Panc1 (cell line): ENCODE measurements at regions not wholly inside any gene's neighbourhood (a gene's known extent, or its start where the extent isn't known, plus 50 kb on each side); places are given as distances from the start of the nearest gene placed in this dataset.

Experiments
- ATAC-seq: fragments of 200-7000 bp; cut with Tn5 transposase; 2 replicates; pipeline ENCODE4 v1.9.1; 2020; ENCODE audit warnings: mild to moderate bottlenecking, moderate library complexity
- BruUV-seq: library from RNA; stranded (reverse); fragments of 400-500 nt; replicated peaks from 2 replicates; lab custom pipeline; 2021; lab: Mats Ljungman, UMichigan
- CTCF ChIA-PET: fragments of 300-600 bp; sonication (Branson Sonifier 250); formaldehyde crosslinking; loops from one replicate; lab custom pipeline; 2022; ENCODE audit warnings: antibody characterized with exemption; lab: Charles Lee
- POLR2A ChIA-PET: fragments of 300-600 bp; sonication (Branson Sonifier 250); formaldehyde crosslinking; loops from one replicate; lab custom pipeline; 2022; ENCODE audit warnings: antibody characterized with exemption; lab: Charles Lee
- DNase-seq: peaks from one replicate; pipeline ENCODE4 v3.0.0-alpha.2; 2010; ENCODE audit warnings: low read depth, low spot score
- H3K27ac ChIP-seq: 2 replicates; pipeline ENCODE4 v1.5.1; 2011; ENCODE audit warnings: mild to moderate bottlenecking, low read length, inconsistent platforms
- H3K27me3 ChIP-seq: fragments of 200-500 bp; sonication (Bioruptor generic); 2 replicates; pipeline ENCODE4 v1.6.0; 2014; ENCODE audit warnings: low read length, inconsistent platforms; ENCODE audit not compliant: control insufficient read depth, insufficient read depth
- H3K36me3 ChIP-seq: fragments of 200-500 bp; sonication (Bioruptor generic); 2 replicates; pipeline ENCODE4 v1.5.1; 2014; ENCODE audit warnings: inconsistent platforms, mild to moderate bottlenecking, low read length, moderate library complexity; ENCODE audit not compliant: control insufficient read depth, insufficient read depth
- H3K4me1 ChIP-seq: 2 replicates; pipeline ENCODE4 v1.5.1; 2011; ENCODE audit warnings: inconsistent platforms, mild to moderate bottlenecking, low read length, moderate library complexity; ENCODE audit not compliant: control insufficient read depth, insufficient read depth
- H3K4me3 ChIP-seq, 2 experiments: 2 replicates each; pipeline ENCODE4 v1.5.1; 2011 to 2012; ENCODE audit warnings: low read depth in 2 of 2, low read length in 2 of 2, mild to moderate bottlenecking in 2 of 2, inconsistent platforms in 1 of 2, moderate library complexity in 1 of 2
- H3K9me3 ChIP-seq: fragments of 200-500 bp; sonication (Bioruptor generic); 2 replicates; pipeline ENCODE4 v1.5.1; 2014; ENCODE audit warnings: low read depth, mild to moderate bottlenecking, inconsistent platforms, low read length, moderate library complexity; ENCODE audit not compliant: control insufficient read depth, insufficient read depth
- CTCF ChIP-seq: fragments of 450-650 bp; IDR thresholded peaks from 2 replicates; pipeline ENCODE4 v1.5.1; 2017; ENCODE audit warnings: mild to moderate bottlenecking
- POLR2AphosphoS5 ChIP-seq: IDR thresholded peaks from 2 replicates; pipeline ENCODE4 v1.6.1; 2012; ENCODE audit warnings: mild to moderate bottlenecking, low read depth, low read length, moderate library complexity
- SIN3A ChIP-seq: IDR thresholded peaks from 2 replicates; pipeline ENCODE4 v1.6.1; 2012; ENCODE audit warnings: low read depth, mild to moderate bottlenecking, low read length, moderate library complexity, borderline replicate concordance; ENCODE audit not compliant: insufficient read depth
- TCF7L2 ChIP-seq: IDR thresholded peaks from 2 replicates; pipeline ENCODE4 v1.6.1; 2011; ENCODE audit warnings: mild to moderate bottlenecking, low read depth, low read length, inconsistent platforms
- in situ Hi-C: cut with HindIII; loops from 2 replicates; pipeline ENCODE4 v1.10.0; 2016; ENCODE audit warnings: low sequenced_read_pairs, low pct_unique_long_range_greater_than_20kb
- intact Hi-C: fragments of 100-400 bp; cut with micrococcal nuclease; formaldehyde crosslinking; loops from one replicate; pipeline ENCODE4 v1.10.0; 2022; ENCODE audit not compliant: unreplicated experiment
- TF ChIP-seq, protein P1 (sequence below), 2 experiments: IDR thresholded peaks; 2 replicates each; pipeline ENCODE4 v1.6.1; 2011 to 2012; ENCODE audit warnings: low read depth in 2 of 2, control low read depth in 1 of 2, low read length in 1 of 2, mild to moderate bottlenecking in 1 of 2, moderate library complexity in 1 of 2; ENCODE audit not compliant: insufficient read depth in 1 of 2

- BruUV-seq, result no TSS peak
- intact Hi-C loops, result no loop called here
- no peak for TF ChIP-seq SIN3A
Observed at GRCh38 chr10:78549140-78549935, 515.7 kb downstream of the RPS24 start.

GRCh38 chr10:78550090-78550489, 516.4 kb downstream of the RPS24 start:
- CTCF ChIA-PET, result interaction anchor here (0.6 kb wide), 1 partner anchor 418 kb away, joined by 4 read pairs; no protein-coding TSS in a partner anchor
- intact Hi-C loops (no loop called here), in situ Hi-C loops (no loop called here)
- POLR2A ChIA-PET, result no interaction called here
- no TSS peak for BruUV-seq
- ATAC-seq, result no peak
- H3K36me3 ChIP-seq, result no peaks in the 10 kb centered on the region
- H3K4me1 ChIP-seq, result no peaks in the 10 kb centered on the region
- H3K27me3 ChIP-seq, result peaks cover 33% of the 10 kb centered on the region
- DNase-seq, result no peak
- no peaks in the 10 kb centered on the region for H3K9me3 ChIP-seq
- H3K27ac ChIP-seq, result no peak overlapping the region
- H3K4me3 ChIP-seq, result no peak overlapping the region
- no peak for TF ChIP-seq TCF7L2
- no peak for TF ChIP-seq SIN3A
- TF ChIP-seq CTCF, result no peak
- TF ChIP-seq POLR2AphosphoS5, result no peak
- TF ChIP-seq, protein P1, sequence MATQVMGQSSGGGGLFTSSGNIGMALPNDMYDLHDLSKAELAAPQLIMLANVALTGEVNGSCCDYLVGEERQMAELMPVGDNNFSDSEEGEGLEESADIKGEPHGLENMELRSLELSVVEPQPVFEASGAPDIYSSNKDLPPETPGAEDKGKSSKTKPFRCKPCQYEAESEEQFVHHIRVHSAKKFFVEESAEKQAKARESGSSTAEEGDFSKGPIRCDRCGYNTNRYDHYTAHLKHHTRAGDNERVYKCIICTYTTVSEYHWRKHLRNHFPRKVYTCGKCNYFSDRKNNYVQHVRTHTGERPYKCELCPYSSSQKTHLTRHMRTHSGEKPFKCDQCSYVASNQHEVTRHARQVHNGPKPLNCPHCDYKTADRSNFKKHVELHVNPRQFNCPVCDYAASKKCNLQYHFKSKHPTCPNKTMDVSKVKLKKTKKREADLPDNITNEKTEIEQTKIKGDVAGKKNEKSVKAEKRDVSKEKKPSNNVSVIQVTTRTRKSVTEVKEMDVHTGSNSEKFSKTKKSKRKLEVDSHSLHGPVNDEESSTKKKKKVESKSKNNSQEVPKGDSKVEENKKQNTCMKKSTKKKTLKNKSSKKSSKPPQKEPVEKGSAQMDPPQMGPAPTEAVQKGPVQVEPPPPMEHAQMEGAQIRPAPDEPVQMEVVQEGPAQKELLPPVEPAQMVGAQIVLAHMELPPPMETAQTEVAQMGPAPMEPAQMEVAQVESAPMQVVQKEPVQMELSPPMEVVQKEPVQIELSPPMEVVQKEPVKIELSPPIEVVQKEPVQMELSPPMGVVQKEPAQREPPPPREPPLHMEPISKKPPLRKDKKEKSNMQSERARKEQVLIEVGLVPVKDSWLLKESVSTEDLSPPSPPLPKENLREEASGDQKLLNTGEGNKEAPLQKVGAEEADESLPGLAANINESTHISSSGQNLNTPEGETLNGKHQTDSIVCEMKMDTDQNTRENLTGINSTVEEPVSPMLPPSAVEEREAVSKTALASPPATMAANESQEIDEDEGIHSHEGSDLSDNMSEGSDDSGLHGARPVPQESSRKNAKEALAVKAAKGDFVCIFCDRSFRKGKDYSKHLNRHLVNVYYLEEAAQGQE (IDR thresholded peaks at IDR 0.05; ENCODE audit: insufficient read depth in 1 of 2, low read depth in 2 of 2, low read length in 1 of 2), result no peak

More at GRCh38 chr10:78549140-78549935, 515.7 kb downstream of the RPS24 start:
- in situ Hi-C loops, result no loop called here
- Histone ChIP-seq H3K9me3 (no peaks in the 10 kb centered on the region), H3K4me1 (no peaks in the 10 kb centered on the region), H3K27me3 (peaks cover 33% of the 10 kb centered on the region), H3K36me3 (no peaks in the 10 kb centered on the region), H3K27ac (no peak overlapping the region), H3K4me3 (no peak overlapping the region)
- ChIA-PET POLR2A (interaction anchor here (0.6 kb wide), 1 partner anchor 1194 kb away, joined by 5 read pairs; no protein-coding TSS in a partner anchor), CTCF (interaction anchor here (0.6 kb wide), 1 partner anchor 419 kb away, joined by 4 read pairs; no protein-coding TSS in a partner anchor)
- DNase-seq, result no peak
- ATAC-seq, result no peak

- DNase-seq (no peak), ATAC-seq (no peak)
- intact Hi-C loops, result no loop called here
- H3K4me3 ChIP-seq, result no peak overlapping the region
- POLR2A ChIA-PET, result no interaction called here
- H3K9me3 ChIP-seq, result no peaks in the 10 kb centered on the region
- CTCF ChIA-PET, result no interaction called here
- no peaks in the 10 kb centered on the region for H3K4me1 ChIP-seq
- H3K27me3 ChIP-seq, result peaks cover 33% of the 10 kb centered on the region
- H3K27ac ChIP-seq, result no peak overlapping the region
- TF ChIP-seq SIN3A (no peak), CTCF (no peak), TCF7L2 (no peak), POLR2AphosphoS5 (no peak)
- TF ChIP-seq, protein P1 (IDR thresholded peaks at IDR 0.05; ENCODE audit: insufficient read depth in 1 of 2, low read depth in 2 of 2, low read length in 1 of 2), result no peak
- no peaks in the 10 kb centered on the region for H3K36me3 ChIP-seq
- BruUV-seq, result no TSS peak
- in situ Hi-C loops, result no loop called here
Observed at GRCh38 chr10:78550716-78551115, 517.1 kb downstream of the RPS24 start.
